NCI-H524 treated with DMSO at 0.1 percent for 48 hours (cell line): ENCODE measurements at regions not wholly inside any gene's neighbourhood (a gene's known extent, or its start where the extent isn't known, plus 50 kb on each side); places are given as distances from the start of the nearest gene placed in this dataset.
"Not testable (repeated sequence)": the region's sequence is repeated elsewhere in the genome, so short reads cannot be mapped to it uniquely, and the experiment has no call there.

ENCODE experiments used
- DNase-seq: peaks from one replicate; lab custom pipeline; 2025; lab: John Stamatoyannopoulos, UW

GRCh38 chr5:44252545-44252944, 136.7 kb downstream of the FGF10 start:
- DNase-seq, result no peak

DNA sequence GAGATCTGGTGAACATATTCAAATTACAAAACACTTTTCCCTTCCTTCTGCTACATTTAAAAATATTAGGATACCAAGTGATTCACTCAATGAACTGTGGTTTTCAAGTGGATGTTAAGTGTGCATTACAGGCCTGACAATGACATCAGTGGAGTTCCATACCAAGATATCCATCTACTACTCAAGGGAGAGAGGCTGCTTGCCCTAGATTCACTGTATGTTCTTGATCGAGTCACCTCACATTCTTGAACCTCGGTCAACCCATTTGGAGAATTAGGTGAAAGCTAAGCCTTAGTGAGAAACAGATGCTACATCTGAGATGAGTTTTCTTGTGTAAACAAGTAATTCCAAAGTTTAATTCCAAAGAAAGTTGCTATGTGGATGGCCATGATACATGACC, 142.2 kb downstream of the FGF10 start:
- DNase-seq, result no peak

DNA sequence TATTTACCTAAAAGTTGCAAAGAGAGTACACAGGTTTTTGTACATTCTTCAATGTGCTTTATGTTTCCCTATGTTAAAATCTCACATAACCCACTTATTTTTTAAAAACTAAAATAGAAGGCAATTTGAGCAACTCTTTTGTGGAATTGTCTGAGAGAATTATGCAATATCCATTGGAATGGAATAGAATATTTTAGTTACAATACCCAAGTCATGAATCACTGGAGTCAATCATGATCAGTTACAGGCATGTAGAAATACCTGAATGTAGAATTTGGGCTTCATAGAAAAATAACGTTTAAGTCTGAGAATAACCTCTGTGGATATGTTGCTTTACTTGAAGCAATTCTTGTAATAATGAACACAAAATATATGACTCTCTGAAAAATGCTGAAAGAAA, 143.3 kb downstream of the FGF10 start:
- DNase-seq, result no peak

DNA sequence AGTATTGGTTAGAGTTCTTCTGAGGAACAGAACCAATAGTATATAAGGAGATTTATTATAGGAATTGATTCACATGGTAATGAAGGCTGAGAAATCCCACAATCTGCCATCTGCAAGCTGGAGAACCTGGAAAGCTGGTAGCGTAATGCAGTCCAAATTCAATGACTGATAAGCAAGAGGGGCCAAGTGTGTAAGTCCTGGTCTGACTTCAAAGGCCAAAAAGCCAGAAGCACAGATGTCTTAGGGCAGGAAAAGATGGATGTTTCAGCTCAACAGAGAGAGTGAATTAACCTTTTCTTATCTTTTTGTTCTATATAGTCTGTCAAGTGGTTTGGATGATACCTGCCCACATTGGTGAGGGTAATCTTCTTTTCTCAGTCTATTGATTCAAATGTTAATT, 146.4 kb downstream of the FGF10 start:
- DNase-seq, result no peak

DNA sequence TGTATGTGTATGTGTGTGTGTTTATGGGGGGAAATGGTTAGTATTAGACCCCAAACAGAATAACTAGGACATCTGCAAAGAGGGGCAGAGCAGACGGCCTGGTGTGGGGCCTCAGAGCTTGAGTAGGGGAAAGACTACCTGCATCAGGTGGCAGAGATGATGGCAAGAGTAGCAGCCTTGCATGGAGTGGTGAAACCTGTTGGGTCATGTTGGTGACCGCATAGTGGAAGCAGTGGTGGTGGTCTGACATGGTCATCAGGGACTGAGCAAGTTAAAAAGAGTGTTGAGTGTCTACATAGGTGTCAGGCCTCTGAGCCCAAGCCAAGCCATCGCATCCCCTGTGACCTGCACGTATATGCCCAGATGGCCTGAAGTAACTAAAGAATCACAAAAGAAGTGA, 153.2 kb downstream of the FGF10 start:
- no peak for DNase-seq

DNA sequence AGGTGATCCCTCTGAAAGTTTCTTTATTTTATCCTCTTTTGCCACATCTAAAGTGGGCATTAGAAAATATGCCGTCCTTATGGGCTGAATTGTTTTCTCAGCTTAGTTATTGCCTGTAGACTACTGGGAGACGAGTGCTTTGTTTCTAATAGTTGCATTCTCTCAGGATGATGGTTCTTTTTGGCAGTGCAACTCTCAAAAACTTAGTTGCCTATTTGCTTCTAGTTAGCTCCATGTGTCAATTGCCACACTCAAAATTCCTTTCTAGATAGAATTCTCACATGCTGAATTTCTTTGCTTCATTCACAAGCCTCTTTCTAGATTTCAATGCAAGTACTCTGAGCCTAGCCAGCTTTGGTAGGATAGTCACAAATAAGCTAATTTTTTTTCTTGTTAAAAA, 155.5 kb downstream of the FGF10 start:
- DNase-seq, result no peak

- DNase-seq, result no peak
These were observed 163.7 kb downstream of the FGF10 start for GRCh38 chr5:44225231-44226160.

- DNase-seq, result no peak
These were observed 189.8 kb downstream of the FGF10 start for GRCh38 chr5:44199408-44199807.

GRCh38 chr5:44189255-44189654, 200.0 kb downstream of the FGF10 start:
- no peak for DNase-seq

- DNase-seq, result no peak
These were observed 201.2 kb downstream of the FGF10 start for GRCh38 chr5:44187973-44188372.

GRCh38 chr5:44183753-44184152, 205.5 kb downstream of the FGF10 start:
- DNase-seq, result no peak

DNA sequence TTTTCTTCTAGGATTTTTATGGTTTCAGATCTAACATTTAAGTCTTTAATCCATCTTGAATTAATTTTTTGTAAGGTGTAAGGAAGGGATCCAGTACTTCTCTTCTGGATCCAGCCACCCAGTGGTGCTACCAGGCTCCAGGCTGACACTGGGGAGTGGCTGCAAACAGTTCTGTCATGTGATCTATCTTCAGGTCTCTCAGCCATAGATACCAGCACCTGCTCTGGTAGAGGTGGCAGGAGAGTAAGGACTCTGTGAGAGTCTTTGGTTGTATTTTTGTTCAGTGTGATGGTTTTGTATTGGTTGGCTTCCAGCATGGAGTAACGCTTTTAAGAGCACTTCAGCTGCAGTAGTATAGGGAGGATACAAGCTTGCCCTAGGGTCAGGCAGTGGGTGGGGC, 205.9 kb downstream of the FGF10 start:
- no peak for DNase-seq

GRCh38 chr5:44178414-44178813, 210.8 kb downstream of the FGF10 start:
- no peak for DNase-seq

- no peak for DNase-seq
These were observed 221.7 kb downstream of the FGF10 start for GRCh38 chr5:44167540-44167939.

- no peak for DNase-seq
These were observed 228.9 kb downstream of the FGF10 start for GRCh38 chr5:44160369-44160768.

- DNase-seq, result no peak
These were observed 239.0 kb downstream of the FGF10 start for GRCh38 chr5:44150075-44150723.

DNA sequence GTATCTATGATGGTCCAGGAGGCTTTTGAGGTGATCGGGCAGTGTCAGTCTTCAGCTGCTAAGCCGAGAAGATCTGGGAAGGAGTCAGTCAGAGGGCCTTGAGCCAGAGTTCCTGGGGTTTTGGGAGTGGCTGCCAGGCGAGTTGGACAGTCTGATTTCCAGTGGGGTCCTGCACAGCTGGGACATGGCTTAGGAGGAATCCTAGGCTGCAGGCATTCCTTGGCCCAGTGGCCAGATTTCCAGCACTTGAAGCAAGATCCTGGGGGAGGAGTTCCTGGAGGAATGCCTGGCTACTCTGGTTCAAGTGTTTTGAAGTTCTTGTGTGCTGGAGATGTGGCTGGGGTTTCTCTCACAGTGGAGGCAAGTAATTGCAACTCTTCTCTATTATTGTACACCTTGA, 271.3 kb downstream of the FGF10 start:
- not testable (repeated sequence) for DNase-seq

- not testable (repeated sequence) for DNase-seq
These were observed 281.0 kb downstream of the FGF10 start for GRCh38 chr5:44108232-44108631.

DNA sequence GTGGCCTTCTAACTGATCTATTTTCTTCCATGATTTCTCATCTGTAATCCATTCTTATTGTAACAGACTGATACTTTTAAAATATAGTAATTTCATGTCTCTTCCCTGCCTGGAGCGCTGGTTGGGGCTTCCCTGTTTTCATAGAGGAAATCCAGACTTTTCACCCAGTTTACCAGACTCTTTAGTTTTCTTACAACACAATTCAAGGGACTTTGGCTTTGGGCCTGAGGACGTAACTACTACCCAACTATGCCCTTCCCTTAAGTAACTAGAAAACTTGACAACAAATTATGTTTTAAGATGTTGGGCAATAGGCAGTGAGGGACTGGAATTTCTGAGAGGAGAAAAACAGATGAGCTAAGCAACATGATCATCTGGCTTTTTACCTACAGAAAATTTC, 289.6 kb downstream of the FGF10 start:
- DNase-seq, result no peak

DNA sequence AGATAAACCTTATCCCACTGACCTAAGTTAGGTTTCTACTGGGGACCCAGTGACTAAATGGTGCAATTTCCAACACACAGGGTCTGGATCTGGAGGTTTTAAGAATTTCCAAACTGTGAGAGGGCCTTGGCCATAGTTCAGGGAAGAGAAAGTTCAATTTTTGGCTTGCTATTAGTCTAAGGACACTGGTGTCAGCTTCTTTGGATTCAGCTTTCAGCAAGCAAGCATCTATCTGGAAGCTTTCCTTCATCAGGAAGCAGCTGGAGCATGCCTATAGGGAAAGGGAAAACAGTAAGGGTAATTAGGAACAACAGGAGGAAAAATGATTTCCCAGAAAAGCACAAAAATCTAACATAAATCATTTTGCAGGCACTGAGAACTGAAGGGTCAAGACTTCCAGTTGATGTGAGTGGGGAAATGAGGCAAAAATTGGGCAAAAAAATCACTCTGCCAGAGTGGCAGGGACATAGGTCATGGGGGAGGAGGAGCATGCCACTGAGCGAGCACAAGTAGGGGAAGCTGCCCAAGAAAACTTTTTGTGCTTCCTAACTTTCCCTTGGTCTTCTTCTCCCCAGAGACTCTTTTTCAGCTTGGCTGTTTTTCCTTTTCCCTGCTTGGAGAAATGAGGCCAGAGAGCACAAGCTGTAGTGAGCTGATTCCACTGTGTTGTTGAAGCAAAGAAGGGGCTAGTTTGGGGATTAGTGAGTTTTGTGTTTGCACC, 299.6 kb downstream of the FGF10 start:
- DNase-seq, result no peak

- DNase-seq, result no peak
These were observed 304.1 kb downstream of the FGF10 start for GRCh38 chr5:44085083-44085482.

GRCh38 chr5:44074547-44074946, 314.7 kb downstream of the FGF10 start:
- not testable (repeated sequence) for DNase-seq

- DNase-seq, result no peak
These were observed 337.6 kb downstream of the FGF10 start for GRCh38 chr5:44051591-44051990.
